Suprapubic skin (tissue), 4 donors: ENCODE measurements at regions not wholly inside any gene's neighbourhood (a gene's known extent, or its start where the extent isn't known, plus 50 kb on each side); places are given as distances from the start of the nearest gene placed in this dataset.

Source experiments
- CTCF ChIP-seq, 2 donors: fragments of 200-600 bp in 1 of 2; fragments of 450-650 bp in 1 of 2; sonication (generic) in 1 of 2; IDR thresholded peaks; one replicate each; pipeline ENCODE4 v1.5.1; 2016 to 2019; ENCODE audit warnings: antibody characterized with exemption in 2 of 2, mild to moderate bottlenecking in 1 of 2, moderate library complexity in 1 of 2
- EP300 ChIP-seq: sonication (generic); formaldehyde crosslinking; IDR thresholded peaks from one replicate; pipeline ENCODE4 v1.6.1; 2017; ENCODE audit warnings: antibody characterized with exemption
- POLR2A ChIP-seq, 2 donors: fragments of 450-650 bp; IDR thresholded peaks; one replicate each; pipeline ENCODE4 v1.6.1; 2017; ENCODE audit warnings: antibody characterized with exemption in 2 of 2, mild to moderate bottlenecking in 2 of 2, moderate library complexity in 2 of 2
- POLR2AphosphoS5 ChIP-seq, 3 donors: sonication (generic); formaldehyde crosslinking; IDR thresholded peaks; one replicate each; pipeline ENCODE4 v1.6.1; 2017; ENCODE audit warnings: antibody characterized with exemption in 3 of 3

- no peak for TF ChIP-seq CTCF (IDR thresholded peaks at IDR 0.05)
- no peak for TF ChIP-seq POLR2A (IDR thresholded peaks at IDR 0.05)
- no peak for TF ChIP-seq POLR2AphosphoS5 (IDR thresholded peaks at IDR 0.05)
- TF ChIP-seq EP300: no peak
Measured at GRCh38 chr6:27770724-27771123, 141.5 kb downstream of the OR2B2 start.
